ENCODE measurements at regions not wholly inside any gene's neighbourhood (a gene's known extent, or its start where the extent isn't known, plus 50 kb on each side); places are given as distances from the start of the nearest gene placed in this dataset.

GRCh38 chr1:56442290-56442877, 137.0 kb downstream of the PLPP3 start:
- Histone ChIP-seq H3K4me2 (ENCODE audit: insufficient read depth in 1 of 2, low read depth in 2 of 2, low read length in 2 of 2) (no peak overlapping the region), H2AK5ac (ENCODE audit: low read depth, low read length) (no peak overlapping the region), H3K9me3 (ENCODE audit: insufficient read depth in 2 of 2, low read depth in 1 of 2, low read length in 1 of 2) (no peaks in the 10 kb centered on the region), H2BK120ac (replicated peaks; ENCODE audit: low read depth, low read length) (no peak overlapping the region), H2BK5ac (ENCODE audit: low read depth, low read length) (no peak overlapping the region), H4K91ac (replicated peaks; ENCODE audit: insufficient read length, low read length) (no peak overlapping the region), H3K36me3 (ENCODE audit: control insufficient read depth in 2 of 4, insufficient read depth in 4 of 4, low read length in 3 of 4) (no peaks in the 10 kb centered on the region), H3K79me1 (ENCODE audit: low read depth, low read length) (no peaks in the 10 kb centered on the region), H2BK15ac (ENCODE audit: low read length) (no peak overlapping the region), H3K23me2 (ENCODE audit: low read depth, low read length) (no peaks in the 10 kb centered on the region), H2BK20ac (ENCODE audit: low read length) (no peak overlapping the region), H3K27ac (ENCODE audit: low read depth, low read length) (no peak overlapping the region), H3K79me2 (ENCODE audit: control insufficient read depth in 1 of 2, insufficient read depth in 2 of 2, low read length in 2 of 2) (no peaks in the 10 kb centered on the region), H3K9ac (replicated peaks in 1 of 4; ENCODE audit: extremely low read depth in 1 of 4, low read depth in 3 of 4, low read length in 3 of 4) (no peak overlapping the region), H3K18ac (ENCODE audit: extremely low read depth, low read length) (no peak overlapping the region), H2BK12ac (ENCODE audit: low read depth, low read length) (no peak overlapping the region), H3K14ac (ENCODE audit: insufficient read length) (no peak overlapping the region), H3K4ac (replicated peaks; ENCODE audit: insufficient read length, low read depth, low read length) (no peak overlapping the region), H3K4me1 (replicated peaks in 1 of 4; ENCODE audit: control insufficient read depth in 3 of 4, insufficient read depth in 4 of 4, low read length in 3 of 4) (peaks cover 2 to 10% (median 7%) of the 10 kb centered on the region in 4 experiments; a peak in 5 of 7 replicates), H3K56ac (replicated peaks; ENCODE audit: insufficient read length, low read depth, low read length) (no peak overlapping the region), H4K5ac (ENCODE audit: insufficient read length, low read depth, low read length) (no peak overlapping the region), H3K4me3 (ENCODE audit: extremely low read depth in 1 of 4, insufficient read depth in 2 of 4, low read depth in 3 of 4, low read length in 4 of 4) (no peak overlapping the region), H4K8ac (ENCODE audit: extremely low read depth, insufficient read depth, low read length) (no peak overlapping the region), H4K20me1 (replicated peaks in 1 of 2; ENCODE audit: control insufficient read depth in 1 of 2, insufficient read depth in 2 of 2, low read length in 2 of 2) (no peaks in the 10 kb centered on the region), H3K23ac (ENCODE audit: insufficient read length) (no peak overlapping the region), H2AFZ (ENCODE audit: low read length) (no peak overlapping the region), H3K27me3 (replicated peaks in 1 of 4; ENCODE audit: control insufficient read depth in 3 of 4, extremely low read depth in 1 of 4, insufficient read depth in 3 of 4, low read length in 3 of 4) (peaks cover 0 to 2% (median 0%) of the 10 kb centered on the region in 4 experiments; a peak in 1 of 7 replicates)
- FAIRE-seq (no peak), DNase-seq (ENCODE audit: low read depth in 1 of 2, low spot score in 2 of 2) (no peak)
- ChIA-PET CTCF (ENCODE audit: partially characterized antibody) (interaction anchor here (1.0 to 1.1 kb wide), 3 partner anchors 12 to 227 kb away, joined by 3 read pairs; no protein-coding TSS in a partner anchor), POLR2A (ENCODE audit: partially characterized antibody) (no interaction called here)
- WGBS, 2 experiments (ENCODE audit: extremely low coverage in 1 of 2, insufficient coverage in 1 of 2, insufficient read length in 1 of 2, insufficient replicate concordance in 2 of 2, low coverage in 1 of 2, low lambda C conversion rate in 2 of 2, missing lambda C conversion rate in 1 of 2), result 83% methylated on average over 2 of the region's 2 CpGs; no CpG with 5 or more reads in 1 of the 2 experiments
- no peak for TF ChIP-seq ASH2L (IDR thresholded peaks at IDR 0.05; ENCODE audit: low read length)
- TF ChIP-seq YY1 (IDR thresholded peaks at IDR 0.05; ENCODE audit: low read depth, low read length), result no peak
- no peak for TF ChIP-seq POLR2AphosphoS5 (IDR thresholded peaks at IDR 0.05; ENCODE audit: low read depth, low read length)
- TF ChIP-seq CBX5 (IDR thresholded peaks at IDR 0.05; ENCODE audit: low read depth, low read length), result no peak
- TF ChIP-seq TAF1 (IDR thresholded peaks at IDR 0.05; ENCODE audit: low read depth, low read length), result no peak
- TF ChIP-seq ATF2 (IDR thresholded peaks at IDR 0.05; ENCODE audit: low read length), result no peak
- no peak for TF ChIP-seq RAD21 (IDR thresholded peaks at IDR 0.05 in 1 of 2, conservative IDR thresholded peaks at IDR 0.05 in 1 of 2; ENCODE audit: low read depth in 2 of 2, low read length in 2 of 2)
- no peak for TF ChIP-seq HDAC6 (IDR thresholded peaks at IDR 0.05; ENCODE audit: low read depth, low read length)
- no peak for TF ChIP-seq CREB1 (IDR thresholded peaks at IDR 0.05)
- no peak for TF ChIP-seq RBBP5 (IDR thresholded peaks at IDR 0.05; ENCODE audit: borderline replicate concordance, low read depth, low read length)
- no peak for TF ChIP-seq USF2 (IDR thresholded peaks at IDR 0.05; ENCODE audit: low read length)
- no peak for TF ChIP-seq JUND (IDR thresholded peaks at IDR 0.05; ENCODE audit: low read length)
